ENCODE measurements at regions not wholly inside any gene's neighbourhood (a gene's known extent, or its start where the extent isn't known, plus 50 kb on each side); places are given as distances from the start of the nearest gene placed in this dataset.

DNA sequence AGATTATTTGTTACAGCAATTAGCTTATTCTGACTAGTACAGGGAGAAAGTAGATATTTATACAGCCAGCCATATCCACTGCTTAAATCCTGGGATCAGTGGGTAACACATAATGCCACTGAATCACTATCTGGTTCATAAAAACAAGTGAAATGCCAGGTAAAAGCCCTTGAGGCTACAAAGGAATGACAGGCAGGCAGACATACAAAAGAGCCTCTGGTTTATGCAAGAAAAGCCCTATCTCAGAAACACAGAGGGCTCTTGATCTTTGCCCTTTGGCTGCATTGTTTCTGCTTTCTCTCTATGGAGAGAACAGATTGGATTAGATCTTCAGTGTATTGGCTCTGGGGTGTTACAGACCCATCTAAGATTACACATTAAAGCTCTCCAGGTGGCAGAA, 115.4 kb upstream of the GADL1 start:
- DNase-seq = no peak
- H3K4me1 ChIP-seq = no peaks in the 10 kb centered on the region
- H3K9me3 ChIP-seq = no peaks in the 10 kb centered on the region
- intact Hi-C loops (cut with DNase I; ENCODE audit: low total_unique reads) = no loop called here
- H3K27ac ChIP-seq = no peak overlapping the region
- no peaks in the 10 kb centered on the region for H3K27me3 ChIP-seq
- TF ChIP-seq POLR2A (IDR thresholded peaks at IDR 0.05) = no peak
- TF ChIP-seq CTCF (IDR thresholded peaks at IDR 0.05) = no peak
- H3K36me3 ChIP-seq (ENCODE audit: low read depth, missing control alignments) = no peaks in the 10 kb centered on the region
- H3K4me3 ChIP-seq = no peak overlapping the region

DNA sequence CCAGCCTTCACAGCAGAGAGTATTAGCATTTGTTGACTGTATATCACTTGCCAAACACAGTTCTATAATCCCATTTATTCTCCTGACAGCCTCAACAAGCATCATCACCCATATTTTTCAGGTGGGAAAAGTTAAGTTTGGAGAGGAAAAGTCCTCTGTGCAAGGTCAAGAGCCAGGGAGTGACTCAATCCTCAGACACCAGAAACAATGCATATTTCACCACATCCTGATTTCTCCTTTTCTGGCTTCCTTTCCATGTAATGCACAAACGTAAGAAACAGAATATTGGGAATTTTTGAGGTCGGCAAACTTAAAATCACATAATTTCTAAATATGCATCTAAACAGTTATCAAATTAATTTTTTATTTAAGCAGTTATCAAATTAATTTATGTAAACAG, 116.0 kb upstream of the GADL1 start:
- no peak overlapping the region for H3K27ac ChIP-seq
- no peaks in the 10 kb centered on the region for H3K27me3 ChIP-seq
- no peaks in the 10 kb centered on the region for H3K4me1 ChIP-seq
- no peaks in the 10 kb centered on the region for H3K36me3 ChIP-seq (ENCODE audit: low read depth, missing control alignments)
- H3K4me3 ChIP-seq = no peak overlapping the region
- H3K9me3 ChIP-seq = no peaks in the 10 kb centered on the region
- intact Hi-C loops (cut with DNase I; ENCODE audit: low total_unique reads) = no loop called here
- DNase-seq = no peak
- 51% methylated on average over 2 of the region's 2 CpGs for WGBS, 2 donors
- TF ChIP-seq POLR2A (IDR thresholded peaks at IDR 0.05) (no peak), CTCF (IDR thresholded peaks at IDR 0.05) (no peak)

- H3K4me3 ChIP-seq = no peak overlapping the region
- H3K27me3 ChIP-seq = no peaks in the 10 kb centered on the region
- no peak overlapping the region for H3K27ac ChIP-seq
- intact Hi-C loops (cut with DNase I; ENCODE audit: low total_unique reads) = no loop called here
- peaks cover under 1% of the 10 kb centered on the region for H3K4me1 ChIP-seq
- DNase-seq = no peak
- no peaks in the 10 kb centered on the region for H3K9me3 ChIP-seq
- TF ChIP-seq POLR2A (IDR thresholded peaks at IDR 0.05) = no peak
- no peaks in the 10 kb centered on the region for H3K36me3 ChIP-seq (ENCODE audit: low read depth, missing control alignments)
- 63 to 82% methylated on average over 2 of the region's 2 CpGs for WGBS, 2 donors
These were observed 116.9 kb upstream of the GADL1 start for GRCh38 chr3:31011380-31011779.

DNA sequence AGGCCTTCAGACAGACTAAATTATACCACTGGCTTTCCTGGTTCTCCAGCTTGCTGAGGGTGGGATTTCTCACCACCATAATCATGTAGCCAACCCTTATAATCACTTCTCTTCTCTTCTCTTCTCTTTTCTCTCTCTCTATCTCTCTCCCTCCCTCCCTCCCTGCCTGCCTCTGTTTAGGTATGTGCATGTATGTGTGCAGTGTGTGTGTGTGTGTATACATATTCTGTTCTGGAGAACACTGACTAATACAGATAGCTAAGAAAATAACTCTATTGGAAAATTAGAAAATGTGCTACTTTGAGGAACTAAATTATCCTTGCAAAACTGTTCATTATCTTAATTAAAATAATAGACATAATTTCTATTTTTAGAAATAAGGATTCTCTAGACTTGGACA, 118.6 kb upstream of the GADL1 start:
- no peak overlapping the region for H3K27ac ChIP-seq
- no peaks in the 10 kb centered on the region for H3K36me3 ChIP-seq (ENCODE audit: low read depth, missing control alignments)
- H3K9me3 ChIP-seq = no peaks in the 10 kb centered on the region
- no peaks in the 10 kb centered on the region for H3K27me3 ChIP-seq
- peaks cover 3% of the 10 kb centered on the region for H3K4me1 ChIP-seq
- intact Hi-C loops (cut with DNase I; ENCODE audit: low total_unique reads) = no loop called here
- DNase-seq = no peak
- no peak overlapping the region for H3K4me3 ChIP-seq
- no peak for TF ChIP-seq POLR2A (IDR thresholded peaks at IDR 0.05)
- no peak for TF ChIP-seq CTCF (IDR thresholded peaks at IDR 0.05)

DNA sequence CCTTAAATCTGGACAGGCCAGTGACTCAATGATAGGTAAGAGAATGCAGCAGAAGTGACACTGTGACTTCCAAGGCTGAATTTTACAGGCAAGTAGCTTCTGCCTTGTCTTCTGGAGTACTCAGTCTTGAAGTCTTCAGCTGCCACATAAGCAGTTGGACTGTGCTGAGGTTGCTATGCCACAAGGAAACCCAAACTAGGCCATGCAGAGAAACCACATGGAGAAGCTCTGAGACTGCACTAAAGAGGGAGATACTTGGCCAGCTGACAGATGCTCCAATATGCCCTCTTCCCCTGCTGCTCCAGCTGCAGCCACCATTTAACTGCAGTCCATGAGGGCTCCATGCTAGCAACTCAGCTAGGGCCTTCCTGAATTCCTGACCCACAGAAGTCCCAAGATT, 119.4 kb upstream of the GADL1 start:
- Histone ChIP-seq H3K27ac (no peak overlapping the region), H3K4me1 (peaks cover 3% of the 10 kb centered on the region), H3K4me3 (no peak overlapping the region), H3K27me3 (no peaks in the 10 kb centered on the region), H3K9me3 (no peaks in the 10 kb centered on the region), H3K36me3 (ENCODE audit: low read depth, missing control alignments) (no peaks in the 10 kb centered on the region)
- TF ChIP-seq POLR2A (IDR thresholded peaks at IDR 0.05) (no peak), CTCF (IDR thresholded peaks at IDR 0.05) (no peak)
- intact Hi-C loops (cut with DNase I; ENCODE audit: low total_unique reads) = no loop called here
- DNase-seq = no peak
